Right lobe of liver (tissue), 6 donors: ENCODE measurements at regions not wholly inside any gene's neighbourhood (a gene's known extent, or its start where the extent isn't known, plus 50 kb on each side); places are given as distances from the start of the nearest gene placed in this dataset.

Source experiments
- ATAC-seq, 4 donors: fragments of 200-7000 bp; cut with Tn5 transposase; one replicate each; pipeline ENCODE4 v1.9.1; 2020; ENCODE audit warnings: mild to moderate bottlenecking in 4 of 4, moderate library complexity in 4 of 4
- DNase-seq, 3 donors: peaks; one replicate each; pipeline ENCODE4 v3.0.0-alpha.2; 2020
- H3K27ac ChIP-seq, 3 donors: fragments of 200-600 bp; one replicate each; pipeline ENCODE4 v1.8.0; 2022
- H3K27me3 ChIP-seq, 2 donors: fragments of 200-600 bp; one replicate each; pipeline ENCODE4 v1.8.0; 2022
- H3K36me3 ChIP-seq, 4 donors: fragments of 200-600 bp; sonication (generic) in 1 of 4; one replicate each; pipeline versions ENCODE4 v1.5.1 to v1.8.0; 2017 to 2022; ENCODE audit warnings: control low read depth in 1 of 4
- H3K4me1 ChIP-seq, 4 donors: fragments of 200-600 bp; sonication (generic) in 1 of 4; one replicate each; pipeline versions ENCODE4 v1.5.1 to v1.8.0; 2017 to 2022; ENCODE audit warnings: control low read depth in 1 of 4
- H3K4me3 ChIP-seq, 3 donors: fragments of 200-600 bp; one replicate each; pipeline ENCODE4 v1.8.0; 2022
- H3K9me3 ChIP-seq, 4 donors: fragments of 200-600 bp; sonication (generic) in 1 of 4; one replicate each; pipeline versions ENCODE4 v1.5.1 to v1.8.0; 2017 to 2022; ENCODE audit warnings: control low read depth in 1 of 4
- POLR2A ChIP-seq: fragments of 450-650 bp; IDR thresholded peaks from one replicate; pipeline ENCODE4 v1.6.1; 2017; ENCODE audit warnings: antibody characterized with exemption, mild to moderate bottlenecking
- WGBS: methylation state at CpG from one replicate; pipeline ENCODE4 v1.1.6; 2018; ENCODE audit warnings: low coverage, low lambda C conversion rate; ENCODE audit not compliant: insufficient coverage; ENCODE audit errors: missing lambda C conversion rate; 5-methylcytosine and 5-hydroxymethylcytosine counted together
- intact Hi-C, 2 donors: fragments of 100-400 bp; cut with DNase I; formaldehyde crosslinking; loops; one replicate each; pipeline versions ENCODE4 v1.11.2 to v1.14.1; 2022
- TF ChIP-seq, protein P1 (sequence below), 4 donors: fragments of 200-600 bp in 3 of 4; fragments of 450-650 bp in 1 of 4; IDR thresholded peaks; one replicate each; pipeline versions ENCODE4 v1.5.1 to v1.8.0; 2016 to 2022; ENCODE audit warnings: antibody characterized with exemption in 4 of 4, mild to moderate bottlenecking in 2 of 4
- donor health status: DM: no; HTN: yes; CAD: no.
- donor health status: DM: no; HTN: no; CAD: no.
- donor health status: DM: no; HTN: no; CAD: no.
- donor health status: DM: no; HTN: yes; CAD: no.
- donor health status: DM: no; HTN: yes; CAD: no.

DNA sequence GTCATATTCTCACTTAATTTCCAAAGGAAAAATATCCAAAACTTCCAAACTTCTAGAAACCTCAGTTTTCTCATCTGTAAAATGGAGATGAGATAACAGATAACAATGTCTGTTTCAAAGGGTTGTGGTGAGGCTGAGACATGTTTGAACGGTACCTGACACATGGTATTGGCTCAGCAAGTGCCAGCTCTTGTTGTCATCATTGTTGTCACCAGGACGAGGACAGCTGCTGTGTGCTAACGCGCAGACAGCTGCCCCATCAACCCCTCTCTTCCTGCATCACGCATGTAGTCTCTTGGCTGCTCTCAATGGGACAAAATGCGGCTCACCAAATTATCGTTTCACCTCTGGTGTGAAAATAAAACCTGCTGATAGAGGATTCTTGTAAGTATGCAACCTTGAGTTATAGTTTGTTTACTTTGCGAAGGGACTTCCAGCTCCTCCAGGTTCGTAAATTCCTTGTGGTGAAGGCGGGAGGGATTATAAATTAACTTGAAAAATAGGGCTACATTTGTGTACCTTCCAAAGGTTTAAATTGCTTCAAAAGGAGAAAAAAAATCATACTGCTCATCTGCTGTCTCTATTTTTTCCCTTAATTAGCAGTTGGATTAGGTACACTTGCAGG is 605.4 kb downstream of the BCL11A start:
- ATAC-seq (no peak), DNase-seq (no peak)
- no peak overlapping the region for H3K4me3 ChIP-seq
- TF ChIP-seq, protein P1, sequence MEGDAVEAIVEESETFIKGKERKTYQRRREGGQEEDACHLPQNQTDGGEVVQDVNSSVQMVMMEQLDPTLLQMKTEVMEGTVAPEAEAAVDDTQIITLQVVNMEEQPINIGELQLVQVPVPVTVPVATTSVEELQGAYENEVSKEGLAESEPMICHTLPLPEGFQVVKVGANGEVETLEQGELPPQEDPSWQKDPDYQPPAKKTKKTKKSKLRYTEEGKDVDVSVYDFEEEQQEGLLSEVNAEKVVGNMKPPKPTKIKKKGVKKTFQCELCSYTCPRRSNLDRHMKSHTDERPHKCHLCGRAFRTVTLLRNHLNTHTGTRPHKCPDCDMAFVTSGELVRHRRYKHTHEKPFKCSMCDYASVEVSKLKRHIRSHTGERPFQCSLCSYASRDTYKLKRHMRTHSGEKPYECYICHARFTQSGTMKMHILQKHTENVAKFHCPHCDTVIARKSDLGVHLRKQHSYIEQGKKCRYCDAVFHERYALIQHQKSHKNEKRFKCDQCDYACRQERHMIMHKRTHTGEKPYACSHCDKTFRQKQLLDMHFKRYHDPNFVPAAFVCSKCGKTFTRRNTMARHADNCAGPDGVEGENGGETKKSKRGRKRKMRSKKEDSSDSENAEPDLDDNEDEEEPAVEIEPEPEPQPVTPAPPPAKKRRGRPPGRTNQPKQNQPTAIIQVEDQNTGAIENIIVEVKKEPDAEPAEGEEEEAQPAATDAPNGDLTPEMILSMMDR (IDR thresholded peaks at IDR 0.05): no peak
- H3K27ac ChIP-seq: no peak overlapping the region
- no peaks in the 10 kb centered on the region for H3K9me3 ChIP-seq
- 76% methylated on average over 10 of the region's 10 CpGs for WGBS
- no peaks in the 10 kb centered on the region for H3K36me3 ChIP-seq
- intact Hi-C loops: no loop called here
- H3K27me3 ChIP-seq: no peaks in the 10 kb centered on the region
- no peaks in the 10 kb centered on the region for H3K4me1 ChIP-seq

DNA sequence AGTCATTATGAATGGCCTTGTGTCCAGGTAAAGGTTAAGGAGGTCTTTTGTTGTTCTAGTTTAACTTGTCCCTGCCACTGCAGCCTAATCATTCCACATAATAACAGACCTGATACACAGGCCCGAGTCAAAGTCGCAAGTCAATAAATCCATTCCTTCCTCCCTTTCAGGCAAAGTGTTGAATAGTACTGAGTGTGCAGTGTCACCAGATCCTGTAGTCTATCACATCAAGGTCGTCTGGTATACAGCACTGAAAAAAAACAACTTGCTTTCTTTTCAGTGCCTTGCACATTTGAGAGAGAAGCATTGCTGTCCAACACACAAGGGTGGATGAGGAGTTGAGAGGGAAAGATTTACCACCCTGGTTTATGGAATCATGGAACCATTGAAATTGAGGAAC is 606.2 kb downstream of the BCL11A start:
- no peaks in the 10 kb centered on the region for H3K4me1 ChIP-seq
- no peaks in the 10 kb centered on the region for H3K27me3 ChIP-seq
- H3K9me3 ChIP-seq: no peaks in the 10 kb centered on the region
- 54% methylated on average over 3 of the region's 3 CpGs for WGBS
- no peak overlapping the region for H3K4me3 ChIP-seq
- no peaks in the 10 kb centered on the region for H3K36me3 ChIP-seq
- TF ChIP-seq, protein P1 (IDR thresholded peaks at IDR 0.05): no peak
- TF ChIP-seq POLR2A: no peak
- H3K27ac ChIP-seq: no peak overlapping the region
- ATAC-seq (no peak), DNase-seq (no peak)
- intact Hi-C loops: no loop called here

DNA sequence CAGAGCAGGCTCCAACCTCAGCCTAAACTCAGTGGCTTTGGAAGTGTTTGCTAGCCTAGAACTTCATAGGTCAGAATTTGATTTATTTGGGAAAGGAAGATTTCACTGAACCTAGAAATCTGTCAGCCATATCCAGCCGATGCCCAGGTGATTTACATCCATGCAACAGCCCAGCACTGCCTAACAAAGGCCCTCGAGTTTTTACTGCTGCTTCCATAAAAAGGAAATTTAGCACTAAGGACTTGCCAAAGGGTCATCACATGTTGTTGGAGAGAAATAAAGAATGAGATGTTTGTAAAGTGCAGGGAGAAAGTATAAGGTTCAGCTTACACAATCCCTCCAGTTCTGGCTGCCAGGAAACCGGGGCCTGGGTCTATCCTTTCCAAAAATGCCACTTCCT is 614.2 kb downstream of the BCL11A start:
- intact Hi-C loops: no loop called here
- ATAC-seq (peak in 1 of 4 donors; percentile 53), DNase-seq (no peak)
- no peaks in the 10 kb centered on the region for H3K4me1 ChIP-seq
- H3K27ac ChIP-seq: no peak overlapping the region
- TF ChIP-seq POLR2A: no peak
- TF ChIP-seq, protein P1 (IDR thresholded peaks at IDR 0.05): no peak
- no peaks in the 10 kb centered on the region for H3K36me3 ChIP-seq
- H3K4me3 ChIP-seq: no peak overlapping the region
- H3K9me3 ChIP-seq: no peaks in the 10 kb centered on the region
- H3K27me3 ChIP-seq: no peaks in the 10 kb centered on the region
- 35% methylated on average over 3 of the region's 3 CpGs for WGBS

DNA sequence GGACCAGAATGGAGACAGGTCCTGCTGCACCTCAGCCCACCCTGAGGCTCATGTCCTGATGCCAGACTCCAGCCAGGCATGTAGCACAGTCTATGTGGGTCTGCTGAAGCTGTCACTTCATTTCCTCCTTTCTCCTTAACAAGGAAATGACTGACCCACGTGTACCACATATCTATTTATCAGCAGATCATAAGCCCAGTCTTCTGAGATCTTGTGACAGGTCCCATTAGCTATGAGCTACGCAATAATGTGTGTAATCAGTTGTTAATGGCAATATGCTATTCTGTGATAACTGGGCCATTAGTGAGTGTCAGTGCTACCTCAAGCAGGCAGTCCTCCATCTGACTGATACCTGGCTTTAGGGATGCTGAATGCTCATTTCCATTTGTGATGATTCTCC is 615.3 kb downstream of the BCL11A start:
- 39% methylated on average over 2 of the region's 2 CpGs for WGBS
- no peak for TF ChIP-seq POLR2A
- TF ChIP-seq, protein P1 (IDR thresholded peaks at IDR 0.05): no peak
- no peaks in the 10 kb centered on the region for H3K36me3 ChIP-seq
- no peak overlapping the region for H3K4me3 ChIP-seq
- H3K27me3 ChIP-seq: no peaks in the 10 kb centered on the region
- intact Hi-C loops: no loop called here
- ATAC-seq (no peak), DNase-seq (no peak)
- no peaks in the 10 kb centered on the region for H3K4me1 ChIP-seq
- no peak overlapping the region for H3K27ac ChIP-seq
- H3K9me3 ChIP-seq: no peaks in the 10 kb centered on the region

DNA sequence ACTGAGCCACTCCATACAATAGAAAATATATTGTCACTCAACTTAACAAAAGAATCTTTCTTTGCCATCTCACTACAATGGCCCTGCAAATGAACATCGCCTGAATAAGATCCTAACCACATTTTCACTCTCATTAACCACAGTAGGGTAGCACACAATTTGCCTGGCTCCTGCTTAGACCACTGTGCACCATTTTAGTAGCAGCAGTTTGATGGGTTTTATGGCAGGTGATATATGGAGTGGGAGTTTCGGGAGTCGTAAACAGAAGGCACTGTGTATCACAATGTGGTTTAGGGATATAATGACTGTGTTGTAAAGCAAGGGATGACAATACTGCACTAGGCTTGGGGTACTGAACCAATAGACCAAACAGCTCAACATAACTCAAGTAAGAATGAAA is 617.4 kb downstream of the BCL11A start:
- no peak for TF ChIP-seq POLR2A
- TF ChIP-seq, protein P1 (IDR thresholded peaks at IDR 0.05): no peak
- H3K27ac ChIP-seq: no peak overlapping the region
- H3K27me3 ChIP-seq: no peaks in the 10 kb centered on the region
- H3K4me1 ChIP-seq: no peaks in the 10 kb centered on the region
- intact Hi-C loops: no loop called here
- H3K36me3 ChIP-seq: no peaks in the 10 kb centered on the region
- H3K9me3 ChIP-seq: no peaks in the 10 kb centered on the region
- no peak for DNase-seq
- no peak overlapping the region for H3K4me3 ChIP-seq
- ATAC-seq: no peak
- WGBS: 84% methylated on average over 3 of the region's 3 CpGs
